A673 (cell line): ENCODE measurements at regions not wholly inside any gene's neighbourhood (a gene's known extent, or its start where the extent isn't known, plus 50 kb on each side); places are given as distances from the start of the nearest gene placed in this dataset.
"Not testable (repeated sequence)": the region's sequence is repeated elsewhere in the genome, so short reads cannot be mapped to it uniquely, and the experiment has no call there.

Experiments used
- CTCF ChIP-seq: fragments of 300-800, 200-600 bp; sonication (generic); conservative IDR thresholded peaks from 2 replicates; pipeline ENCODE4 v1.5.1; 2017; ENCODE audit warnings: low read depth, mild to moderate bottlenecking, antibody characterized with exemption, low read length, moderate library complexity, mixed read lengths
- EZH2 ChIP-seq: fragments of 200-600 bp; sonication (generic); IDR thresholded peaks from 2 replicates; pipeline ENCODE4 v1.6.1; 2017; ENCODE audit warnings: borderline replicate concordance, low read depth, mild to moderate bottlenecking, mixed read lengths, antibody characterized with exemption, low read length; ENCODE audit not compliant: poor library complexity, severe bottlenecking

- not testable (repeated sequence) for TF ChIP-seq EZH2, CTCF
Observed at GRCh38 chr2:113386780-113387433, 50.6 kb upstream of the ZNG1B start.
